DND-41 (cell line): ENCODE measurements at regions not wholly inside any gene's neighbourhood (a gene's known extent, or its start where the extent isn't known, plus 50 kb on each side); places are given as distances from the start of the nearest gene placed in this dataset.

ENCODE experiments used
- ATAC-seq: fragments of 200-7000 bp; cut with Tn5 transposase; 3 replicates; pipeline ENCODE4 v1.9.1; 2021; ENCODE audit warnings: low read depth; ENCODE audit not compliant: insufficient read depth
- DNase-seq: peaks from one replicate; pipeline ENCODE4 v3.0.0-alpha.2; 2020
- H2AFZ ChIP-seq: 2 replicates; pipeline ENCODE4 v1.6.0; 2012; ENCODE audit warnings: low read depth, low read length
- H3K27ac ChIP-seq: 2 replicates; pipeline ENCODE4 v1.5.1; 2012; ENCODE audit warnings: low read length, inconsistent platforms
- H3K27me3 ChIP-seq: fragments of 200-600 bp; sonication (generic); 2 replicates; pipeline ENCODE4 v1.6.0; 2012; ENCODE audit warnings: low read length, mild to moderate bottlenecking, inconsistent platforms; ENCODE audit not compliant: insufficient read depth, poor library complexity
- H3K36me3 ChIP-seq: 2 replicates; pipeline ENCODE4 v1.5.1; 2012; ENCODE audit warnings: low read length, inconsistent platforms; ENCODE audit not compliant: insufficient read depth
- H3K4me1 ChIP-seq: 2 replicates; pipeline ENCODE4 v1.5.1; 2012; ENCODE audit warnings: mild to moderate bottlenecking, low read length; ENCODE audit not compliant: insufficient read depth
- H3K4me2 ChIP-seq: 2 replicates; pipeline ENCODE4 v1.6.0; 2012; ENCODE audit warnings: mild to moderate bottlenecking, moderate library complexity, low read length, inconsistent platforms; ENCODE audit not compliant: insufficient read depth
- H3K4me3 ChIP-seq, 2 experiments: fragments of 200-600 bp in 1 of 2; shearing (Covaris generic) in 1 of 2; 2 replicates each; pipeline ENCODE4 v1.5.1; 2012 to 2016; ENCODE audit warnings: inconsistent platforms in 2 of 2, low read length in 2 of 2, mild to moderate bottlenecking in 2 of 2, low read depth in 1 of 2, moderate library complexity in 1 of 2
- H3K79me2 ChIP-seq: 2 replicates; pipeline ENCODE4 v1.6.0; 2012; ENCODE audit warnings: low read length, inconsistent platforms; ENCODE audit not compliant: insufficient read depth
- H3K9ac ChIP-seq: 2 replicates; pipeline ENCODE4 v1.6.0; 2012; ENCODE audit warnings: low read depth, mild to moderate bottlenecking, inconsistent platforms, low read length, moderate library complexity
- H3K9me3 ChIP-seq: 2 replicates; pipeline ENCODE4 v1.5.1; 2012; ENCODE audit warnings: low read length, moderate library complexity, mild to moderate bottlenecking, inconsistent platforms; ENCODE audit not compliant: insufficient read depth, severe bottlenecking
- H4K20me1 ChIP-seq: 2 replicates; pipeline ENCODE4 v1.6.0; 2012; ENCODE audit warnings: low read length; ENCODE audit not compliant: insufficient read depth
- EZH2 ChIP-seq: IDR thresholded peaks from 3 replicates; pipeline ENCODE4 v1.6.1; 2012; ENCODE audit warnings: borderline replicate concordance, low read depth, mild to moderate bottlenecking, moderate library complexity, low read length, inconsistent platforms; ENCODE audit not compliant: severe bottlenecking
- TF ChIP-seq, protein P1 (sequence below): IDR thresholded peaks from 2 replicates; pipeline ENCODE4 v1.5.1; 2012; ENCODE audit warnings: borderline replicate concordance, low read length, moderate library complexity, mild to moderate bottlenecking; ENCODE audit not compliant: poor library complexity, severe bottlenecking; ENCODE audit errors: extremely low read depth

DNA sequence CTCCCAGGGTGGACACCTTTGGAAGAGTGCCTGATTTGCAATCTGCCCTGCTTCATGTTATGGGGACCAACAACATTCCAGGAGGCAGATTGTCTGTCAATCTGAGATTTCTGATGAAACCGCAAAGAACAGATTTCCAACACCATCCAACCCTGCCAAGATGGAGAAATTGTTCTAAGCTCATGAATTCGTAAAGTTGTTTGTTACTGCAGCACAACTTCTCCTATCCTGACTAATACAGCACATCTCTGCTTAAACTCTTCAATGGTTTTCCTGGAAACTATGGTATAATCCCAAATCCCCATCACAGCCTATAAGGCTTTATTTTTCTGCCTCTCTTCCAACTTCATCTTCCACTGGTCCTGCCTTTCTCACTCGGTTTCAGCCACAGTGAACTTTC lies 210.3 kb upstream of the TSHZ3 start:
- H2AFZ ChIP-seq: no peak overlapping the region
- H3K9ac ChIP-seq: no peak overlapping the region
- no peaks in the 10 kb centered on the region for H3K4me1 ChIP-seq
- ATAC-seq (no peak), DNase-seq (no peak)
- peaks cover 3% of the 10 kb centered on the region for H3K9me3 ChIP-seq
- peaks cover 12% of the 10 kb centered on the region for H3K27me3 ChIP-seq
- H3K36me3 ChIP-seq: no peaks in the 10 kb centered on the region
- no peak overlapping the region for H3K4me3 ChIP-seq
- no peak overlapping the region for H3K4me2 ChIP-seq
- TF ChIP-seq, protein P1, sequence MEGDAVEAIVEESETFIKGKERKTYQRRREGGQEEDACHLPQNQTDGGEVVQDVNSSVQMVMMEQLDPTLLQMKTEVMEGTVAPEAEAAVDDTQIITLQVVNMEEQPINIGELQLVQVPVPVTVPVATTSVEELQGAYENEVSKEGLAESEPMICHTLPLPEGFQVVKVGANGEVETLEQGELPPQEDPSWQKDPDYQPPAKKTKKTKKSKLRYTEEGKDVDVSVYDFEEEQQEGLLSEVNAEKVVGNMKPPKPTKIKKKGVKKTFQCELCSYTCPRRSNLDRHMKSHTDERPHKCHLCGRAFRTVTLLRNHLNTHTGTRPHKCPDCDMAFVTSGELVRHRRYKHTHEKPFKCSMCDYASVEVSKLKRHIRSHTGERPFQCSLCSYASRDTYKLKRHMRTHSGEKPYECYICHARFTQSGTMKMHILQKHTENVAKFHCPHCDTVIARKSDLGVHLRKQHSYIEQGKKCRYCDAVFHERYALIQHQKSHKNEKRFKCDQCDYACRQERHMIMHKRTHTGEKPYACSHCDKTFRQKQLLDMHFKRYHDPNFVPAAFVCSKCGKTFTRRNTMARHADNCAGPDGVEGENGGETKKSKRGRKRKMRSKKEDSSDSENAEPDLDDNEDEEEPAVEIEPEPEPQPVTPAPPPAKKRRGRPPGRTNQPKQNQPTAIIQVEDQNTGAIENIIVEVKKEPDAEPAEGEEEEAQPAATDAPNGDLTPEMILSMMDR: no peak
- no peak for TF ChIP-seq EZH2
- H4K20me1 ChIP-seq: no peaks in the 10 kb centered on the region
- H3K79me2 ChIP-seq: no peaks in the 10 kb centered on the region
- H3K27ac ChIP-seq: no peak overlapping the region

DNA sequence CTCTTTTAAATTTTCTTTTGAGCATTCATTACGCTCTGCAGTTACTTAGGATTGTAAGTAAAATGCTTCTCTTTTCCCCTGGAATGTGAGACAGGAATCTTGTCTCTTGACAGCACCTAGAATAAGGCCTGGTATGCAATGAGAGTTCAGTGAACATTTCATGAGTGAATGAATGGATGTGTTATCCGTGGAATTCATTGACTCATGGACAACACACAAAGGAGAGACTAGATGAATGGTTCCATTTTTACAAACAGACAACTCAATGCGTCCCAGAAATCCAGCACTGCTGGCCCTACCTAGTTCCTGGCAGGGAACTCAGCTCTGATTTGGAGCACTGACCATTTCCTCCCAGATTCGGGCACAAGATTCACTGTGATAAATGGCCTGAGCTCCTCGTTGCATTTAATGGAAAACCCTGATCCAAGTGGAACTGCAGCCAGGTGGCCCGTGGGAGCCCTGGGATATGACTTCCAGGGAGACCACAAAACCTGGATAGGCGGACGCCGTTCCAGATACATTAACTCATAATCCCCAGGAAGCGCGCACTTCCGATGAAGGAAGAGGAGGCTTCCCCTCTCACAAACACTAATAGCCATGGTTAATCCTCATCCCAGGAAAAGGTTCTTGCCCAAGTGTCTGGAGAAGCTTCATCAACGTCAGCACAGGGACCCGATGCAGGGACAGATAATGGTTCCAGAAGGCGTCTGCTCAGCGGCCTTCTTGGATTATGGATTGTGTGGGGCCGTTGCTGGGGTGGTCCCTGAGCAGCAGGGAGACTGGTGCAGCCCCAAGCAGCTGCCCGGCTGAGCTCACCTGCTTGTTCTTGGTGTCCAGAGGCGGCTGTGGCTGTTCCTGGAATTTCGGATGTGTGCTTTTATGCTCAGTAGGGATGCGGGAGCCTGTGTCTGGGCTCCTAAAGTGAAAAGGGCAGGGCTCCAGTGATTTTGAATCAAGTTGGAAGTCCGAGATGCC lies 211.1 kb upstream of the TSHZ3 start:
- Histone ChIP-seq H3K4me2 (no peak overlapping the region), H3K27ac (no peak overlapping the region), H2AFZ (no peak overlapping the region), H4K20me1 (no peaks in the 10 kb centered on the region), H3K9me3 (peaks cover 3% of the 10 kb centered on the region), H3K4me3 (no peak overlapping the region), H3K36me3 (no peaks in the 10 kb centered on the region), H3K27me3 (peaks cover 12% of the 10 kb centered on the region), H3K4me1 (no peaks in the 10 kb centered on the region), H3K79me2 (no peaks in the 10 kb centered on the region), H3K9ac (no peak overlapping the region)
- DNase-seq (no peak), ATAC-seq (no peak)
- no peak for TF ChIP-seq EZH2
- TF ChIP-seq, protein P1: no peak

DNA sequence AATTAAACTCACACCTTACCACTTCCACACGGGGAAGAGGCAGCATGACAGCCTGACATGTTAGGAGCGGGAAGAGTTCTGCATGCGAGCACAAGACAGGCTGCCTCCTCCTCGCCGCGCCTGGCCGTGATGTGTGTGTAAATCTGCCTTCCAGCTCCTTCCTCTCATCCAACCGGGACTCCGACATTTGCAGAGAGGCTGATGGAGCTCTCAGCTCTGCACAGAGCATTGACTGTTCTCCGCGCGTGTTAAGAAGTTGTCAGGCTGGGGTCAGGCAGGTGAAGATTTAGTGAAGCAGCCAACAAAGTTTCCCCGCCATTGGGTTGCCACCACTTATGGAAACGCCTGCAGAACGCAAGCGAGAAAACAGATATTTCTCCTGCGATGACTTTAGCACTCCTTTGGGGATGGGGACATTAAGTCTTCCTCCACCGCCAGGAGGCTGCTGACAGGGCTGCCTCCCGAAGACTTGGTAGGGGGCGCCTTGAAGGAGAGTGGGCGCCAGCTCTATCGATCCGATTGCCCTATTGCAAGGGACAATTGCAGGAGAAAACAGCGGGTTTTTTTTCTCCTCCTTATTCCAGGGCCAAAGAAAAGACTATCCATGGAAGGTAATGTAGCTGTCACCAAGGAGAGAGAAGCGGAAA lies 213.9 kb upstream of the TSHZ3 start:
- H3K4me3 ChIP-seq: no peak overlapping the region
- ATAC-seq (no peak), DNase-seq (no peak)
- H3K36me3 ChIP-seq: no peaks in the 10 kb centered on the region
- H4K20me1 ChIP-seq: no peaks in the 10 kb centered on the region
- no peaks in the 10 kb centered on the region for H3K4me1 ChIP-seq
- no peak for TF ChIP-seq EZH2
- H3K79me2 ChIP-seq: no peaks in the 10 kb centered on the region
- peaks cover 3% of the 10 kb centered on the region for H3K9me3 ChIP-seq
- H3K27me3 ChIP-seq: peaks cover 12% of the 10 kb centered on the region
- no peak overlapping the region for H3K9ac ChIP-seq
- H2AFZ ChIP-seq: no peak overlapping the region
- no peak overlapping the region for H3K4me2 ChIP-seq
- H3K27ac ChIP-seq: no peak overlapping the region

DNA sequence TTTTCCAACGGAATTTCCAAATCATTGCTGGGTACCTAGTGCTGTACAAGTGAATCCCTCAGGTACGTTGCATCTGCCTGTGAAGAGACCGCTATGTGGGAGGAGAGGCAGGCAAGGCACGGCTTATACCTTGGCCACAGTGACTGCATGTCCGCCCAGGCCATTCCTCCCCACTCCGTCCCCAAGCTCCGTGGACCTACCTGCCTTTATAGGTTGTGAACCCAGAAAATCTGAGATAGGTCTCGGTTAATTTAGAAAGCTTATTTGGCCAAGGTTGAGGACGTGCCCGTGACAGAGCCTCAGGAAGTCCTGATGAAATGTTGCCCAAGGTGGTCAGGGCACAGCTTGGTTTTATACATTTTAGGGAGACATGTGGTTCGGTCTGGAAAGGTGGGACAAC lies 218.5 kb upstream of the TSHZ3 start:
- no peak overlapping the region for H3K27ac ChIP-seq
- no peaks in the 10 kb centered on the region for H4K20me1 ChIP-seq
- no peaks in the 10 kb centered on the region for H3K9me3 ChIP-seq
- no peaks in the 10 kb centered on the region for H3K4me1 ChIP-seq
- H3K4me3 ChIP-seq: no peak overlapping the region
- no peak for ATAC-seq
- no peaks in the 10 kb centered on the region for H3K27me3 ChIP-seq
- no peak overlapping the region for H3K4me2 ChIP-seq
- no peaks in the 10 kb centered on the region for H3K36me3 ChIP-seq
- H3K79me2 ChIP-seq: no peaks in the 10 kb centered on the region
- TF ChIP-seq EZH2: no peak
- TF ChIP-seq, protein P1: no peak
- no peak overlapping the region for H3K9ac ChIP-seq
- no peak for DNase-seq
- H2AFZ ChIP-seq: no peak overlapping the region
